ENCODE measurements at regions not wholly inside any gene's neighbourhood (a gene's known extent, or its start where the extent isn't known, plus 50 kb on each side); places are given as distances from the start of the nearest gene placed in this dataset.
A peak's percentile ranks its signal among the peaks of the same experiment; 100 is the strongest.
"Not testable (repeated sequence)": the region's sequence is repeated elsewhere in the genome, so short reads cannot be mapped to it uniquely, and the experiment has no call there.

DNA sequence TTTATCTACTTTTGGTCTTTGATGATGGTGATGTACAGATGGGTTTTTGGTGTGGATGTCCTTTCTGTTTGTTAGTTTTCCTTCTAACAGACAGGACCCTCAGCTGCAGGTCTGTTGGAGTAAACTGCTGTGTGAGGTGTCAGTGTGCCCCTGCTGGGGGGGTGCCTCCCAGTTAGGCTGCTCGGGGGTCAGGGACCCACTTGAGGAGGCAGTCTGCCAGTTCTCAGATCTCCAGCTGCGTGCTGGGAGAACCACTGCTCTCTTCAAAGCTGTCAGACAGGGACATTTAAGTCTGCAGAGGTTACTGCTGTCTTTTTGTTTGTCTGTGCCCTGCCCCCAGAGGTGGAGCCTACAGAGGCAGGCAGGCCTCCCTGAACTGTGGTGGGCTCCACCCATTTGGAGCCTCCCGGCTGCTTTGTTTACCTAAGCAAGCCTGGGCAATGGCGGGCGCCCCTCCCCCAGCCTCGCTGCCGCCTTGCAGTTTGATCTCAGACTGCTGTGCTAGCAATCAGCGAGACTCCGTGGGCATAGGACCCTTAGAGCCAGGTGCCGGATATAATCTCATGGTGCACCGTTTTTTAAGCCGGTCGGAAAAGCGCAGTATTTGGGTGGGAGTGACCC, 433.7 kb downstream of the CCSER2 start:
- not testable (repeated sequence) for H3K9me3 ChIP-seq (ENCODE audit: control insufficient read depth, low read length); DNase-seq
- whole genome bisulfite sequencing, result 40% methylated on average over 14 of the region's 14 CpGs

DNA sequence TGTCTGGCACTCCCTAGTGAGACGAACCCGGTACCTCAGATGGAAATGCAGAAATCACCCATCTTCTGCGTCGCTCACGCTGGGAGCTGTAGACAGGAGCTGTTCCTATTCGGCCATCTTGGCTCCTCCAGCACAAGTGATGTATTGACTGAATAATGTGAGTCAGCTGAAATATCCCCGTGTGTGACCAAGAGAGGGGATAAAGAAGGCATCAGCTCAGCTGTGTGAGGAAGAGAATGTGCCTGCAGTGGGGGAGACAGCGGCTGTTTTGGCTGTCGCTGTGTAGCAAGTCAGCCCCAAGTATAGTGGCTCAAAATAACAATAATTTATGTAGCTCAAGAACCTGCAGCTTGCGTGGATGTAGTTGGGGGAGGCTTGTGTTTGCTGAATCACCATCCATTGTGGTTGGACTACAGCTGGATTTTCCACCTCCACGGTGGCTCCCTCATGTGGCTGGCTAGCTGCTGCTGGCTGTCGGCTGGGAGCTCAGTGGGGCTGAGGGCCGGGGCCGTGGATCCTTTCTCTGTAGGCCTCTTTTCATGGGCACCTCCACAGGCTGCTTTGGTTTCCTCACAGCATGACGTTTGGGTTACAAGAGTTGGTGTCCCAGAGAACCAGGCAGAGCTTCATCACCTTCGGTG, 434.5 kb downstream of the CCSER2 start:
- H3K9me3 ChIP-seq (ENCODE audit: control insufficient read depth, low read length), result no peaks in the 10 kb centered on the region
- 83% methylated on average over 16 of the region's 16 CpGs for WGBS
- intact Hi-C loops (cut with DNase I), result no loop called here
- no peaks in the 10 kb centered on the region for H3K4me1 ChIP-seq (ENCODE audit: control insufficient read depth, insufficient read depth, low read length)
- ATAC-seq, result no peak
- H3K27ac ChIP-seq (ENCODE audit: low read length), result no peak overlapping the region
- H3K4me3 ChIP-seq (ENCODE audit: low read length), result no peak overlapping the region
- no peak for DNase-seq
- H3K27me3 ChIP-seq (ENCODE audit: control insufficient read depth, insufficient read depth), result no peaks in the 10 kb centered on the region

More for the DNA sequence above, 433.7 kb downstream of the CCSER2 start:
- H3K27ac ChIP-seq (ENCODE audit: low read length); H3K27me3 ChIP-seq (ENCODE audit: control insufficient read depth, insufficient read depth); H3K4me1 ChIP-seq (ENCODE audit: control insufficient read depth, insufficient read depth, low read length); H3K4me3 ChIP-seq (ENCODE audit: low read length); ATAC-seq; intact Hi-C loops (cut with DNase I): not testable (repeated sequence)

DNA sequence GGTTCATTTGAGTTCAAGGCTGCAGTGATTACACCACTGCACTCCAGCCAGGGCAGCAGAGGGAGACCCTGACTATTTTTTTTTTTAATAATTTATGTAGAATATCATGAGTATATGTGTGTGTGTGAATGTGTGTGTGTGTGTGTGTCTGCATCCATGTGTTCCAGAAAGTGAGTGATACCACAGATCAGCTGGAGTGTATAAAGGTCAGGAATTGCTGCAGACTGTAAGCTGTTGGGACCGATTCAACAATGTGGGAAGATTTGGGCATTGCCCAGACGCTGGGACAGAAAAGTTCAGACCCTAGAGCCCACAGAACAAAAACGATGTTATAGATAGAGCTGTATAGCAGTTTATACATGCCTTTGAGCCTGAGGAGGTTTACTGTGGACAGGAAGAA, 435.6 kb downstream of the CCSER2 start:
- Histone ChIP-seq H3K4me1 (ENCODE audit: control insufficient read depth, insufficient read depth, low read length) (no peaks in the 10 kb centered on the region), H3K27ac (ENCODE audit: low read length) (no peak overlapping the region), H3K27me3 (ENCODE audit: control insufficient read depth, insufficient read depth) (no peaks in the 10 kb centered on the region), H3K4me3 (ENCODE audit: low read length) (no peak overlapping the region), H3K9me3 (ENCODE audit: control insufficient read depth, low read length) (no peaks in the 10 kb centered on the region)
- DNase-seq, result no peak
- intact Hi-C loops (cut with DNase I), result no loop called here
- ATAC-seq, result no peak
- 25% methylated on average over 3 of the region's 3 CpGs for WGBS

DNA sequence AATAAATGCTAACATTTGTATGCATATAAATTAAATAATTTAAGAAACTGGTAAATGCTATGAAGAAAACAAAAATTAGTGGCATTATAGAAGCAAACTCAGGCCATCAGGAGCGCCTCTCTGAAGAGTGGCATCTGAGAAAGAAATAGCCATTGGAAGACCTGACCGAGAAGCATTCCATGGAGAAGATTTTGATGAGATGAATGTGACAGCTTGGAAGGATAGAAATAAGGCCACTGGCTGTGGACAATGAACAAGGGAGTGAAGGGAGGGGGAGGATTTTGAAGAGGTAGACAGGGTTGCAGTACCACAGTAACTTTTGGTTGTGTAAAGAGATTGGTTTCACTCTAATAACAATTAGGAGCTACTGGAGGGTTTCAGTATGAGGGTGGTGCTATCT, 436.7 kb downstream of the CCSER2 start:
- no peaks in the 10 kb centered on the region for H3K9me3 ChIP-seq (ENCODE audit: control insufficient read depth, low read length)
- no peaks in the 10 kb centered on the region for H3K4me1 ChIP-seq (ENCODE audit: control insufficient read depth, insufficient read depth, low read length)
- 93% methylated on average over 2 of the region's 2 CpGs for WGBS
- no peak overlapping the region for H3K4me3 ChIP-seq (ENCODE audit: low read length)
- peaks cover 2% of the 10 kb centered on the region for H3K27me3 ChIP-seq (ENCODE audit: control insufficient read depth, insufficient read depth)
- intact Hi-C loops (cut with DNase I), result no loop called here
- H3K27ac ChIP-seq (ENCODE audit: low read length), result no peak overlapping the region
- ATAC-seq (no peak), DNase-seq (no peak)

DNA sequence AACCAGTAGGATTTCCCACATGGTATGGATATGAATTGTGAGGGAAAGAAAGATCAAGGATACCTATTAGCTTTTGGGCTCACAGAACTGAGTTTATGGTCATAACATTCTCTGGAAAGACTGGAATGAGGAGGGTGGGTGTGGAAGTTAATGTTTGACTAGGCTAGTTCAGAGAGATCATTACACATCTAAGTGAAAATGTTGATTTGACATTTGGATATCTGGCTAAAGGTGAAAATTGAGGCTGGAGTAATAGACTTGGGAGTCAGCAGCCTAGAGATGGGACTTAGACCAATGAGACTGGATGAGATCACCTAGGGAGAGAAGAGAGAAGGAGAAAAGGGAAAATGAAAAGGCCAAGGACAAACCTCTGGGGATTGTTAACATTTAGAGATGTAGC, 437.3 kb downstream of the CCSER2 start:
- DNase-seq (no peak), ATAC-seq (no peak)
- Histone ChIP-seq H3K27ac (ENCODE audit: low read length) (no peak overlapping the region), H3K4me1 (ENCODE audit: control insufficient read depth, insufficient read depth, low read length) (no peaks in the 10 kb centered on the region), H3K4me3 (ENCODE audit: low read length) (no peak overlapping the region), H3K27me3 (ENCODE audit: control insufficient read depth, insufficient read depth) (peaks cover 2% of the 10 kb centered on the region), H3K9me3 (ENCODE audit: control insufficient read depth, low read length) (no peaks in the 10 kb centered on the region)
- intact Hi-C loops (cut with DNase I), result no loop called here

DNA sequence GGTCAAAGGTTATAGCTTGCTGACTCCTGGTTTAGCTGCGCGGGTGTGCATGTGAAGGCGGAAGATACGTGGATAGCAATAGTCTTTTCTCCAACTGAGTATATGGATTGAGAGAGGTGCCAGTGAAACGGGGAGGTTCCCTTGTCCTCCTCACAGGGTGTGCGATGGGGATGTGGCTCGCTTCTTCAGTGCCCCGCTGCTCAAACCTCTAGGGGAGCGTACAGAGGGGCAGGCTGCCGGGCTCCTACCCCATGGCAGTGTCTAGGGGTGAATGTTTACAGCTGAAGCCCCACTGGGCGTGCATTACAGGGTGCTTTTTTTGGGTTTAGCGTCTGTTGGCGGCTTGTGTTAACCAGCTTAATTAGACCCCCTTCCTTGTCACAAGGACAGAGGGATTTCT, 438.5 kb downstream of the CCSER2 start:
- intact Hi-C loops (cut with DNase I), result no loop called here
- H3K9me3 ChIP-seq (ENCODE audit: control insufficient read depth, low read length), result no peaks in the 10 kb centered on the region
- 90% methylated on average over 13 of the region's 13 CpGs for WGBS
- no peak overlapping the region for H3K4me3 ChIP-seq (ENCODE audit: low read length)
- H3K27me3 ChIP-seq (ENCODE audit: control insufficient read depth, insufficient read depth), result peaks cover 2% of the 10 kb centered on the region
- DNase-seq (peak in 1 of 3 donors; percentile 21), ATAC-seq (no peak)
- no peak overlapping the region for H3K27ac ChIP-seq (ENCODE audit: low read length)
- no peaks in the 10 kb centered on the region for H3K4me1 ChIP-seq (ENCODE audit: control insufficient read depth, insufficient read depth, low read length)

DNA sequence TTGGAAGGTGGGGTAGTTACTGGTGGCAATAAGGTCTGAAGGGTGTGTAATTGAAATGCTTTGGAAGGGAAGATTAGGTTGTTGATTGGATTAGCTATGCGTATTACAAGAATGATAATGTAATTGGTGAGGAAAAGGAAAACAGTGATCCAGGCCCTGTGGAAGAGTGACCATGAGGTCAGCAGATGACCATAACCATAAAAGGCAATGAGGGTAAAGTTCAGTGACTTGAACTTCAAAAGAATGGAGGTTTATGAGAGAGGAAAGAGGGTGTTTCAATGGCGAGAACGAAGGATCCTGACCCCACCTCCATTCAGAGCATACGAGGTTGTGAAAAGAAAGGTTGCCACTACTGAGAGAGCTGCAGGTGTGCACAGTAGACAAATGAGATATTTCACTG, 439.7 kb downstream of the CCSER2 start:
- Histone ChIP-seq H3K27ac (ENCODE audit: low read length) (no peak overlapping the region), H3K4me1 (ENCODE audit: control insufficient read depth, insufficient read depth, low read length) (no peaks in the 10 kb centered on the region), H3K4me3 (ENCODE audit: low read length) (no peak overlapping the region), H3K27me3 (ENCODE audit: control insufficient read depth, insufficient read depth) (peaks cover 2% of the 10 kb centered on the region), H3K9me3 (ENCODE audit: control insufficient read depth, low read length) (no peaks in the 10 kb centered on the region)
- DNase-seq, result no peak
- 87% methylated on average over 4 of the region's 4 CpGs for WGBS
- intact Hi-C loops (cut with DNase I), result no loop called here
- ATAC-seq, result no peak

DNA sequence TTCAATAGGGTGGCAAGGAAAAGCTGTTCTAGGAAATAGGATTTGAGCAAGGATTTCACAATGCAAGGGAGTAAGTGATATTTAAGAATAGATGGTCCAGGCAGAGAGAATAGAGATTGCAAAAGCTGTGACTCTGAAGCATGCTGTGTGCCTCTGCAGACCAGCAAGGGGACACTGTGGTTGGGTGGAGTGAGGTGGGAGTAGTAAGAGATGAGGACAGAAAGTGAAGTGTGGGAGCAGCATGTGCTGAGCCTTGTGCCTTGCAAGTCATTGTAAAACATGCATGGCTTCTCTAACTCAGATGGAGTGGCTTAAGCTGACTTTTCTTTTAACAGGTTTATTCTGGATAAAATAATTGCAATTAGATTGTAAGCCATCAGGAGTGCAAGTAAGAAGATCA, 442.4 kb downstream of the CCSER2 start:
- Histone ChIP-seq H3K27ac (ENCODE audit: low read length) (no peak overlapping the region), H3K4me1 (ENCODE audit: control insufficient read depth, insufficient read depth, low read length) (no peaks in the 10 kb centered on the region), H3K4me3 (ENCODE audit: low read length) (no peak overlapping the region), H3K9me3 (ENCODE audit: control insufficient read depth, low read length) (no peaks in the 10 kb centered on the region), H3K27me3 (ENCODE audit: control insufficient read depth, insufficient read depth) (peaks cover 2% of the 10 kb centered on the region)
- DNase-seq, result no peak
- no peak for ATAC-seq
- intact Hi-C loops (cut with DNase I), result no loop called here

DNA sequence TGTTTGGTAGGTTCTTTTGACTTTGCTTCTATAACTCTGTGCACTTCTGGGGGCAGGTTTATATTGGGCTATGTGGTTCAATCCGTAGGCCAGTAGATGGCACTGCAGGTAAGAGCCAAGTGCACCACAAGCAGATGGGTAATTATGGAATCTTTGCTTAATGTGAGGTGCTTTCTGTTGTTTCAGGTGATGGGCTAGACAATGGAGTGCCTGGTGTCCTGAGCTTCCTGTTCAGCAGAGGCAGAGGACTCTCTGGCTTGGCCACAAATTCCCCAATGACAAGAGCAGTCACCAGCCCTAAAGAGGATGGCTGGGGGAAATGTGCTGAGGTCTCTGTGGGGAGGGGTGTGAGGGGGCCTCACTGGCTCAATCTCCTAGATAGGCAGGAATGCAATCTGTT, 455.0 kb downstream of the CCSER2 start:
- ATAC-seq, result peak; percentile 54 to 65
- H3K27me3 ChIP-seq (ENCODE audit: control insufficient read depth, insufficient read depth), result no peaks in the 10 kb centered on the region
- intact Hi-C loops (cut with DNase I), result no loop called here
- H3K9me3 ChIP-seq (ENCODE audit: control insufficient read depth, low read length), result no peaks in the 10 kb centered on the region
- no peak for DNase-seq
- H3K27ac ChIP-seq (ENCODE audit: low read length), result no peak overlapping the region
- H3K4me3 ChIP-seq (ENCODE audit: low read length), result no peak overlapping the region
- 2% methylated on average over 1 of the region's 1 CpG for WGBS
- no peaks in the 10 kb centered on the region for H3K4me1 ChIP-seq (ENCODE audit: control insufficient read depth, insufficient read depth, low read length)

DNA sequence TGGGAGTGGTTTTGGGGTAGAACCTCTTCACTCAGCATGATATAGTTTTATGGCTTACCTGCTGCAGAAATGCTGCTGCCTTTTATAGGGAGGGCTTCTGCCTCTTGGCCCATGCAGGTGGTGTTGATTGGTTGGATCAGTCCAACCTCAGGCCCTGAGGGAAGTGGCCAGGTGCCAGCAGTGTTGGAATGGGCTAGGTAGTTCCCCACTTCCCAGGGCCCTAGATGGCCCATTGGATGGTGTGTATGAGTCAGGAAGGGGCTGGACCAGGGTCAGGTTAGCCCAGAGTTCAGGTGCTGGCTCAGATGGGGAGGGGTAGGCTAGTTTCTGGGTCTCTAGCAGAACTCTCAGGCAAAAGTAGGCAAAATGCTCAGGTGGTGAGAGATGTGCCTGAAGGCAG, 455.5 kb downstream of the CCSER2 start:
- DNase-seq, result peak in 1 of 3 donors; percentile 31
- intact Hi-C loops (cut with DNase I), result no loop called here

DNA sequence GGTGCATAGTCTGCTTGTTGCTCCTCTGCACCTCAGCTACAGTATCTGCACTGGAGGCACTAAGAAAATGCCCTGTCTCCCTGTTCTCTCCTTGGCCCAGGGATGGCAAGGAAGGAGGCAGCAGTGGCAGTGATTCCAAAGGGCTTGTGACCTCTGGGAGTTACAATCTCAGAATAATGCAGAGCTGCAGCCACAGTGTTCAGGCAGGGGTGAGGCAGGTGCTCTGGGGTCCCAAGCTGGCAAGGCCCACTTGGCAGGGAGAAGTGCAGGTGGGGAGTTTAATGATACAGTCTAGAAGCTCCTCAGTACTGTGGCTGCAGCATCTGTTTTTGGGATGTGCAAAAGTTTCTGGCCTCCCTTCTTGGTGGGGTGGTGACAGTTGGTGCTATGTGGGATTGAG, 456.4 kb downstream of the CCSER2 start:
- intact Hi-C loops (cut with DNase I), result no loop called here
- Histone ChIP-seq H3K9me3 (ENCODE audit: control insufficient read depth, low read length) (no peaks in the 10 kb centered on the region), H3K4me3 (ENCODE audit: low read length) (no peak overlapping the region), H3K27me3 (ENCODE audit: control insufficient read depth, insufficient read depth) (no peaks in the 10 kb centered on the region), H3K4me1 (ENCODE audit: control insufficient read depth, insufficient read depth, low read length) (no peaks in the 10 kb centered on the region), H3K27ac (ENCODE audit: low read length) (no peak overlapping the region)
- ATAC-seq (no peak), DNase-seq (no peak)

More for the DNA sequence above, 455.5 kb downstream of the CCSER2 start:
- H3K27me3 ChIP-seq (ENCODE audit: control insufficient read depth, insufficient read depth), result no peaks in the 10 kb centered on the region
- no peaks in the 10 kb centered on the region for H3K9me3 ChIP-seq (ENCODE audit: control insufficient read depth, low read length)
- H3K4me3 ChIP-seq (ENCODE audit: low read length), result no peak overlapping the region
- ATAC-seq, result no peak
- H3K27ac ChIP-seq (ENCODE audit: low read length), result no peak overlapping the region
- H3K4me1 ChIP-seq (ENCODE audit: control insufficient read depth, insufficient read depth, low read length), result no peaks in the 10 kb centered on the region

DNA sequence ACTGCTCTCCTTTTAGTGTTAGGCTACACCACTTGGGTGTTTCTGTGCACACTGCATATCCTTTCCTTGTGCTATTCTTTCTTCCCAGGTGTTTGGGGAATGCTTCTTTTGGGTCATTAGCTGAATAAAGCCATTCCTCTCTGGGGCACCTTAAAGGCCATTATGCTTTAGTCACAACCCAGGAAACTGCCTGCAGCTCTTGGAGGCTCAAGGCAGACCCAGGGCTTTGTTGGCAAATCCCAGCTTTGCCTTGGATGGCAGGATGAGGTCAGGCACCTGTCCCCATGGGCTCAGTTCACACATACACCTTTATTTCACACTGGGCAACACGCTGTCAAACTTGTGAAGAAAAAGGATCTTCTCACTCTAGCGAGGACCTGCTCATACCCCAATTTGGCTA, 460.6 kb downstream of the CCSER2 start:
- no peak for ATAC-seq
- intact Hi-C loops (cut with DNase I), result no loop called here
- no peaks in the 10 kb centered on the region for H3K4me1 ChIP-seq (ENCODE audit: control insufficient read depth, insufficient read depth, low read length)
- 88% methylated on average over 2 of the region's 2 CpGs for WGBS
- no peaks in the 10 kb centered on the region for H3K27me3 ChIP-seq (ENCODE audit: control insufficient read depth, insufficient read depth)
- no peak overlapping the region for H3K4me3 ChIP-seq (ENCODE audit: low read length)
- H3K9me3 ChIP-seq (ENCODE audit: control insufficient read depth, low read length), result no peaks in the 10 kb centered on the region
- no peak for DNase-seq
- H3K27ac ChIP-seq (ENCODE audit: low read length), result no peak overlapping the region

Measured in right cardiac atrium (tissue), 5 donors.